Mammary epithelial cell (primary cell): ENCODE measurements at regions not wholly inside any gene's neighbourhood (a gene's known extent, or its start where the extent isn't known, plus 50 kb on each side); places are given as distances from the start of the nearest gene placed in this dataset.

Source experiments
- EZH2 ChIP-seq: IDR thresholded peaks from 2 replicates; pipeline ENCODE4 v1.6.1; 2012; ENCODE audit warnings: low read length, inconsistent platforms, borderline replicate concordance
- TF ChIP-seq, protein P1 (sequence below), 2 donors: IDR thresholded peaks in 1 of 2; conservative IDR thresholded peaks in 1 of 2; 2 replicates each; pipeline ENCODE4 v1.5.1; 2011 to 2012; ENCODE audit warnings: inconsistent platforms in 2 of 2, low read length in 2 of 2, mild to moderate bottlenecking in 2 of 2, control low read depth in 1 of 2, low read depth in 1 of 2; ENCODE audit not compliant: insufficient read depth in 1 of 2; ENCODE audit errors: extremely low read depth in 1 of 2

GRCh38 chr15:31574766-31575165 lies 248.1 kb downstream of the KLF13 start:
- TF ChIP-seq, protein P1, sequence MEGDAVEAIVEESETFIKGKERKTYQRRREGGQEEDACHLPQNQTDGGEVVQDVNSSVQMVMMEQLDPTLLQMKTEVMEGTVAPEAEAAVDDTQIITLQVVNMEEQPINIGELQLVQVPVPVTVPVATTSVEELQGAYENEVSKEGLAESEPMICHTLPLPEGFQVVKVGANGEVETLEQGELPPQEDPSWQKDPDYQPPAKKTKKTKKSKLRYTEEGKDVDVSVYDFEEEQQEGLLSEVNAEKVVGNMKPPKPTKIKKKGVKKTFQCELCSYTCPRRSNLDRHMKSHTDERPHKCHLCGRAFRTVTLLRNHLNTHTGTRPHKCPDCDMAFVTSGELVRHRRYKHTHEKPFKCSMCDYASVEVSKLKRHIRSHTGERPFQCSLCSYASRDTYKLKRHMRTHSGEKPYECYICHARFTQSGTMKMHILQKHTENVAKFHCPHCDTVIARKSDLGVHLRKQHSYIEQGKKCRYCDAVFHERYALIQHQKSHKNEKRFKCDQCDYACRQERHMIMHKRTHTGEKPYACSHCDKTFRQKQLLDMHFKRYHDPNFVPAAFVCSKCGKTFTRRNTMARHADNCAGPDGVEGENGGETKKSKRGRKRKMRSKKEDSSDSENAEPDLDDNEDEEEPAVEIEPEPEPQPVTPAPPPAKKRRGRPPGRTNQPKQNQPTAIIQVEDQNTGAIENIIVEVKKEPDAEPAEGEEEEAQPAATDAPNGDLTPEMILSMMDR (conservative IDR thresholded peaks at IDR 0.05 in 1 of 2, IDR thresholded peaks at IDR 0.05 in 1 of 2; ENCODE audit: extremely low read depth in 1 of 2, insufficient read depth in 1 of 2, low read depth in 1 of 2, low read length in 2 of 2): no peak
- TF ChIP-seq EZH2: no peak
